ENCODE measurements at regions not wholly inside any gene's neighbourhood (a gene's known extent, or its start where the extent isn't known, plus 50 kb on each side); places are given as distances from the start of the nearest gene placed in this dataset.

DNA sequence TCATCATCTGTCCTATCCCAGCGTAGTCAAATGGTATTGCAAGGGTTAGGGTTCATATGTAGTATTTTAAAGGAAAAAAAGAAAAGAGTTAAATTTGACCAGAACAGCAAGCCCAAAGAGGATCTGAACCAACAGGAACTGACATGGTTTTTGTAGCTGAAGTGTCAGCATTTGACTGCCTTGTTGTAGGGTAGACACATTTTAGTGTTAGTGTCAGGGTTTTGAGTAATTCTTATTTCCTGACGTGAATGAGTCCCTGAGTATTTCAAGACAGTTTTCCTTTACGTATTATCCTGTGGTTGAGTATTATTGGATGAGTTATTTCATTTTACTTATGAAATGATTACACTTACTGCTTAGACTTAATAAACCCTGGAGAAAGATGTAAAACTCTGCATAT is 173.3 kb upstream of the ZEB2 start:
- TF ChIP-seq, protein P1, sequence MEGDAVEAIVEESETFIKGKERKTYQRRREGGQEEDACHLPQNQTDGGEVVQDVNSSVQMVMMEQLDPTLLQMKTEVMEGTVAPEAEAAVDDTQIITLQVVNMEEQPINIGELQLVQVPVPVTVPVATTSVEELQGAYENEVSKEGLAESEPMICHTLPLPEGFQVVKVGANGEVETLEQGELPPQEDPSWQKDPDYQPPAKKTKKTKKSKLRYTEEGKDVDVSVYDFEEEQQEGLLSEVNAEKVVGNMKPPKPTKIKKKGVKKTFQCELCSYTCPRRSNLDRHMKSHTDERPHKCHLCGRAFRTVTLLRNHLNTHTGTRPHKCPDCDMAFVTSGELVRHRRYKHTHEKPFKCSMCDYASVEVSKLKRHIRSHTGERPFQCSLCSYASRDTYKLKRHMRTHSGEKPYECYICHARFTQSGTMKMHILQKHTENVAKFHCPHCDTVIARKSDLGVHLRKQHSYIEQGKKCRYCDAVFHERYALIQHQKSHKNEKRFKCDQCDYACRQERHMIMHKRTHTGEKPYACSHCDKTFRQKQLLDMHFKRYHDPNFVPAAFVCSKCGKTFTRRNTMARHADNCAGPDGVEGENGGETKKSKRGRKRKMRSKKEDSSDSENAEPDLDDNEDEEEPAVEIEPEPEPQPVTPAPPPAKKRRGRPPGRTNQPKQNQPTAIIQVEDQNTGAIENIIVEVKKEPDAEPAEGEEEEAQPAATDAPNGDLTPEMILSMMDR (IDR thresholded peaks at IDR 0.05; ENCODE audit: extremely low read depth, insufficient read depth, missing control alignments): no peak
- in situ Hi-C loops (cut with MboI; ENCODE audit: low pct_unique_long_range_greater_than_20kb, low sequenced_read_pairs, unreplicated experiment): no loop called here

DNA sequence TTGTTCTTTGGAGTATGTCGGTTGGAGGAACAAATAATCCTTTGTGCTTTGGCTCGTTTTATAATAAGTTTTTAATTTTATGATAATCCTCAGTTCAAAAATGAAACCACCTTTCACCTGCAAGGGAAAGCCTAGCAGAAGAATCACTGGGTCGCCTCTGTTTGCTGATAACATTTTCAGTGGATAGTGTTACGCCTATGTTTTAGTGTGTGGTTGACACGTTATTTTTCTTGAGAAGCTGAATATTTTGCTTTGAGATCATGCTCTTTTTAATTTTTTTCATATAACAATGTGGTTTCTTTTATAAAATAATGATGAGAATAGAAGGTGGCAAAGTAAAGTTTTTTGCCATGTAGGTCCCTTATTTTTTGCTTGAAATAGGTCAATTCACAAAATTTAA is 172.7 kb upstream of the ZEB2 start:
- in situ Hi-C loops (cut with MboI; ENCODE audit: low pct_unique_long_range_greater_than_20kb, low sequenced_read_pairs, unreplicated experiment): no loop called here
- no peak for DNase-seq (ENCODE audit: low spot score)
- TF ChIP-seq, protein P1 (IDR thresholded peaks at IDR 0.05; ENCODE audit: extremely low read depth, insufficient read depth, missing control alignments): no peak

More for the DNA sequence above, 173.3 kb upstream of the ZEB2 start:
- no peak for DNase-seq (ENCODE audit: low spot score)

DNA sequence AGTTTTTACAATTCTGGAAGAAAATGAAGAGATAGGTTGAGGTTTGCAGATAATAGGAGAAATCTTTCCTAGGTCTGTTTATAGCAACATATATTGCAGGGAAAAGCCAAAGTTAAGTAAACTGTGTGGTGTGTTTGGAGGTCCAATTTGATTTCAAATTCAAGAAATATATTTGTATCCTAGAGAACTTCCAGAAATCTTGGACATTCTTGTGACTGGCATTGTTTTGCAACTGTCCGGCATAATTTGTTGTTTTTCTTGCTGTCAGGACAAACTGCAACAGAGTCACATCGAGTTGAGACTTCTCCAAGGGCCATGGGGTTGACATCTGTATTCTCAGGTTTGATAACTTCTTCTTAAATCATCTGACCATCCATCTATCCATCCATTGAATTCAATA is 170.9 kb upstream of the ZEB2 start:
- no peak for DNase-seq (ENCODE audit: low spot score)
- TF ChIP-seq, protein P1 (IDR thresholded peaks at IDR 0.05; ENCODE audit: extremely low read depth, insufficient read depth, missing control alignments): no peak
- in situ Hi-C loops (cut with MboI; ENCODE audit: low pct_unique_long_range_greater_than_20kb, low sequenced_read_pairs, unreplicated experiment): no loop called here

DNA sequence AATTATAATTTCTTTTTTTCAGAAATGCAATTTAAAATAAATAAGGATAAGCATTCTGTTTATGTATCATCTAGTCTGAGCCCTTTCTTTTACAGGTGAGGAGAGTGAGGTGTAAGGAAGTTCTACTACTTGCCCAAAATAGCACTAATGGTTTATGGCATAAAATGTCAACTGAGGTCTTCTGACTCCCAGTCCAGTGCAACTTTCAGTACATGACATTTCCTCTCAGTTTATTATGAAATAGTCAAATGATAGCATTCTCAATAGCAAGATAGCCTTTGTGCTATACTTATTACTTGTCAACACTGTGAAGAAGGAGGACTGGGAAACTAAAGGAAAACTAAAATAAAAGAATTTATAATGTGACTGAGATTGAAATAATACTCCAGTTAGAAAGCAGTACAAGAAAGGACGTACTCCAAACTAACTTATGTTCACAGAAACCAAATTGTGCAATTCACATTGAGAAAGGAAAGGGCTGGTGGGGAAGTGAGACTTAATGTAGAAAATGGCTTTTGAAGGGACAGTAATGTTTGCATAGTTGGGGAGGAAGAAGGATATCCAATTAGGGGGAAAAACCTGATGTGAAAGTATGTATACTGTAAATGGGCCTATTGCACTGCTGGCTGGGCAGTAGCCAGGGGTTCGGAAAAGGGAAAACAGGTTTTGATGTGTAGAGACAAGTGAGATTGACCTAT is 166.7 kb upstream of the ZEB2 start:
- in situ Hi-C loops (cut with MboI; ENCODE audit: low pct_unique_long_range_greater_than_20kb, low sequenced_read_pairs, unreplicated experiment): no loop called here
- DNase-seq (ENCODE audit: low spot score): no peak
- TF ChIP-seq, protein P1 (IDR thresholded peaks at IDR 0.05; ENCODE audit: extremely low read depth, insufficient read depth, missing control alignments): no peak

DNA sequence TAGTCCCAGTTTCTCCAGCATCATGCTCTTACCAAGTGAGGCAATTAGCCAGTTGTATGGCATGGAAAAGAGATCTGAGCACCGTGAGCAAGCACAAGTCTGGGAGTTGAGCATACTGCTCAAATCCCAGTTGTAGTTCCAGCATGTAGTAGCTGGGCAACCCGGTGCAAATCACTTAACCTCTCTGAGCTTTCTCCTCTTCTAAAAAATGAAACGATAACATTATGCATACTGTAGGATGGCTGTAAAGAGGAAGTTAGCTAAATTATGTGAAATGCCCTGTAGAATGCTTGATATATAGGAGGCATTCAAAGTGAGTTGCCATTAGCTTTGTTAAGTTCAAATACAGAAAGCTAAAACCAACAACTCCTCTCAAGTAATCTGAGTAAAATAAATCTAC is 164.0 kb upstream of the ZEB2 start:
- TF ChIP-seq, protein P1 (IDR thresholded peaks at IDR 0.05; ENCODE audit: extremely low read depth, insufficient read depth, missing control alignments): no peak
- no peak for DNase-seq (ENCODE audit: low spot score)
- in situ Hi-C loops (cut with MboI; ENCODE audit: low pct_unique_long_range_greater_than_20kb, low sequenced_read_pairs, unreplicated experiment): no loop called here

DNA sequence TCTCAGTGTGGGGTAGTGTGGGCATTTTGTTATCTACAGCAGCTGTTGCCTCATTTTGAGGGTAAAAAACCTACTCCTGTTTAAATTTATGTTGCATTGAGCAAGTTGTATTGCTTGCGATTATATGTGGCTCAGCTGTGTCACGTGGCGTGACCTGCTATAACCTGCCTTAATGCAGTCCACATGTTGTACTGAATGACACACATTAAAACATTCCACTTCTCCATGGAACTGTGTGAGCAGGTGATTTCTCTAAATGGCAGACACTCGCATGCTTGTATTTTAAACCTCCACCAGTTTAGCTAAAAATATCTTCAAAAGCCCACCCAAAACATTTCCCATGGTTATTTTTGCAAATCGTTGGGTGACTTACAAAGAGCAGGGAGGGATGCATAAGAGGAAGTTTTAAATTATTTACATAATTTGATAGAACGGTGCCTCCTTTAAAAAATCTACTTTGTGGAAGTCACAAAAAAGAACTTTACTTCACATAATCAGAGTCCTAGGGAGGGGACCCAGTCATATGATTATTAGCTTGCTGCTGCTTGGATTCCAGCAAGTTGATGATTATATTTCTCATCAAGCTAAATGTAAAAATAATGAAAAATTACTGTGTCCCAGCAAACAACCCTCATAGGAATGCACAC is 163.3 kb upstream of the ZEB2 start:
- TF ChIP-seq, protein P1 (IDR thresholded peaks at IDR 0.05; ENCODE audit: extremely low read depth, insufficient read depth, missing control alignments): no peak
- in situ Hi-C loops (cut with MboI; ENCODE audit: low pct_unique_long_range_greater_than_20kb, low sequenced_read_pairs, unreplicated experiment): no loop called here
- no peak for DNase-seq (ENCODE audit: low spot score)

All from GM13977 (cell line).